K562 (cell line): ENCODE measurements at regions not wholly inside any gene's neighbourhood (a gene's known extent, or its start where the extent isn't known, plus 50 kb on each side); places are given as distances from the start of the nearest gene placed in this dataset.

Source experiments
- ATF1 ChIP-seq, 2 experiments: fragments of 450-650 bp in 1 of 2; IDR thresholded peaks; 2 replicates each; pipeline ENCODE4 v1.6.1; 2016; ENCODE audit warnings: missing compliant biosample characterization in 1 of 2, missing genetic modification characterization in 1 of 2
- FOXK2 ChIP-seq, 2 experiments: fragments of 450-650 bp; IDR thresholded peaks in 1 of 2; conservative IDR thresholded peaks in 1 of 2; 2 replicates each; pipeline ENCODE4 v1.6.1; 2016; ENCODE audit warnings: low read depth in 2 of 2, mild to moderate bottlenecking in 1 of 2
- GATA2 ChIP-seq: sonication (generic); formaldehyde crosslinking; IDR thresholded peaks from 2 replicates; pipeline ENCODE4 v1.4.0; 2020; ENCODE audit warnings: mild to moderate bottlenecking, missing genetic modification reagents
- IRF9 ChIP-seq: fragments of 450-650 bp; IDR thresholded peaks from 2 replicates; pipeline ENCODE4 v1.6.1; 2016; ENCODE audit warnings: missing biosample characterization, missing genetic modification characterization
- KDM4B ChIP-seq, 2 experiments: fragments of 450-650 bp in 1 of 2; sonication (generic) in 1 of 2; IDR thresholded peaks; 2 replicates each; pipeline ENCODE4 v1.6.1; 2016 to 2017; ENCODE audit warnings: borderline replicate concordance in 2 of 2, antibody characterized with exemption in 1 of 2, low read depth in 1 of 2, mild to moderate bottlenecking in 1 of 2
- KLF13 ChIP-seq: fragments of 450-650 bp; IDR thresholded peaks from 2 replicates; pipeline ENCODE4 v1.6.1; 2016; ENCODE audit warnings: missing genetic modification characterization, low read depth, mild to moderate bottlenecking, missing compliant biosample characterization, moderate library complexity, borderline replicate concordance
- MXI1 ChIP-seq: IDR thresholded peaks from 2 replicates; pipeline ENCODE4 v1.6.1; 2011; ENCODE audit warnings: low read depth, mild to moderate bottlenecking, improper control_type of control experiment, low read length
- NRF1 ChIP-seq, 2 experiments: fragments of 450-650 bp; IDR thresholded peaks in 1 of 2; conservative IDR thresholded peaks in 1 of 2; 2 replicates each; pipeline ENCODE4 v1.6.1; 2014; ENCODE audit warnings: mild to moderate bottlenecking in 2 of 2
- PRDM10 ChIP-seq: fragments of 450-650 bp; IDR thresholded peaks from 2 replicates; pipeline ENCODE4 v1.6.1; 2018; ENCODE audit not compliant: partially characterized antibody
- SFPQ ChIP-seq: fragments of 200-400 bp; formaldehyde crosslinking; IDR thresholded peaks from 2 replicates; pipeline ENCODE4 v1.6.1; 2017; ENCODE audit warnings: mild to moderate bottlenecking, low read depth, low read length, moderate library complexity
- SMARCE1 ChIP-seq: fragments of 450-650 bp; IDR thresholded peaks from 2 replicates; pipeline ENCODE4 v1.7.1; 2016; ENCODE audit warnings: mild to moderate bottlenecking
- TRIM24 ChIP-seq, 2 experiments: fragments of 450-650 bp; IDR thresholded peaks; 2 replicates each; pipeline ENCODE4 v1.6.1; 2016
- ZNF134 ChIP-seq: fragments of 250-450 bp; sonication (Bioruptor Pico); conservative IDR thresholded peaks from 2 replicates; pipeline ENCODE4 v1.4.0; 2020
- ZNF740 ChIP-seq, 3 experiments: fragments of 200-800 bp in 1 of 3; sonication (Bioruptor generic) in 1 of 3; sonication (generic) in 1 of 3; formaldehyde crosslinking in 1 of 3; IDR thresholded peaks; 2 replicates each; pipeline versions ENCODE4 v1.6.1 to v1.8.0; 2016 to 2022; ENCODE audit warnings: mild to moderate bottlenecking in 2 of 3, missing compliant biosample characterization in 2 of 3, missing genetic modification characterization in 2 of 3, missing genetic modification reagents in 1 of 3

- no peak for TF ChIP-seq ATF1 (CRISPR knock-in tag; IDR thresholded peaks at IDR 0.05)
- peak; percentile 43 for TF ChIP-seq ATF1 (tag; IDR thresholded peaks at IDR 0.05)
- TF ChIP-seq ZNF740 (CRISPR knock-in tag; IDR thresholded peaks at IDR 0.05): no peak
- peak in 1 of 2 experiments; percentile 68; a peak in 2 of 4 replicates for TF ChIP-seq ZNF740 (tag; IDR thresholded peaks at IDR 0.05)
- TF ChIP-seq TRIM24 (IDR thresholded peaks at IDR 0.05): peak; percentile 65 to 75
- TF ChIP-seq GATA2 (CRISPR knock-in tag): no peak
- no peak for TF ChIP-seq MXI1
- no peak for TF ChIP-seq KDM4B (IDR thresholded peaks at IDR 0.05; ENCODE audit: borderline replicate concordance in 2 of 2, low read depth in 1 of 2)
- TF ChIP-seq FOXK2 (conservative IDR thresholded peaks at IDR 0.05 in 1 of 2, IDR thresholded peaks at IDR 0.05 in 1 of 2; ENCODE audit: low read depth in 2 of 2): peak; percentile 48 to 57; a peak in 2 of 4 replicates
- TF ChIP-seq NRF1 (conservative IDR thresholded peaks at IDR 0.05 in 1 of 2, IDR thresholded peaks at IDR 0.05 in 1 of 2): no peak; a peak in 1 of 4 replicates
- peak; percentile 87 for TF ChIP-seq IRF9 (tag)
- no peak for TF ChIP-seq SFPQ
- no peak for TF ChIP-seq KLF13 (tag)
- no peak for TF ChIP-seq ZNF134 (CRISPR knock-in tag)
- peak; percentile 61 for TF ChIP-seq PRDM10
- peak; percentile 83 for TF ChIP-seq SMARCE1
Measured at GRCh38 chr4:159003420-159004253, 99.2 kb upstream of the RAPGEF2 start (continued).
